Heart right ventricle (tissue), 16 donors: ENCODE measurements at regions not wholly inside any gene's neighbourhood (a gene's known extent, or its start where the extent isn't known, plus 50 kb on each side); places are given as distances from the start of the nearest gene placed in this dataset.
"Not testable (repeated sequence)": the region's sequence is repeated elsewhere in the genome, so short reads cannot be mapped to it uniquely, and the experiment has no call there.

ENCODE experiments used
- ATAC-seq, 8 donors: fragments of 200-7000 bp; cut with Tn5 transposase; one replicate each; pipeline ENCODE4 v1.9.1; 2020; ENCODE audit warnings: mild to moderate bottlenecking in 8 of 8, moderate library complexity in 8 of 8, moderate number of reproducible peaks in 1 of 8
- DNase-seq, 2 donors: peaks; one replicate each; pipeline ENCODE4 v3.0.0-alpha.2; 2020
- H3K27ac ChIP-seq, 10 donors: fragments of 200-600 bp; sonication (generic) in 2 of 10; one replicate each; pipeline versions ENCODE4 v1.5.0 to v1.8.0; 2020 to 2022; ENCODE audit warnings: mild to moderate bottlenecking in 3 of 10
- H3K27me3 ChIP-seq, 7 donors: fragments of 200-600 bp; one replicate each; pipeline ENCODE4 v1.8.0; 2021 to 2022; ENCODE audit warnings: mild to moderate bottlenecking in 2 of 7
- H3K36me3 ChIP-seq, 9 donors: fragments of 200-600 bp; sonication (generic) in 1 of 9; one replicate each; pipeline versions ENCODE4 v1.5.0 to v1.8.0; 2020 to 2022; ENCODE audit warnings: mild to moderate bottlenecking in 2 of 9
- H3K4me1 ChIP-seq, 9 donors: fragments of 200-600 bp; sonication (generic) in 1 of 9; one replicate each; pipeline versions ENCODE4 v1.5.0 to v1.8.0; 2020 to 2022; ENCODE audit warnings: mild to moderate bottlenecking in 4 of 9
- H3K4me3 ChIP-seq, 10 donors: fragments of 200-600 bp; sonication (generic) in 2 of 10; one replicate each; pipeline versions ENCODE4 v1.5.0 to v1.8.0; 2020 to 2022; ENCODE audit warnings: mild to moderate bottlenecking in 7 of 10, moderate library complexity in 2 of 10
- H3K9me3 ChIP-seq, 11 donors: fragments of 200-600 bp in 10 of 11; sonication (generic) in 2 of 11; one replicate each; pipeline versions ENCODE4 v1.5.0 to v1.8.0; 2013 to 2022; ENCODE audit warnings: mild to moderate bottlenecking in 2 of 11, control low read depth in 1 of 11, moderate library complexity in 1 of 11
- CTCF ChIP-seq, 9 donors: fragments of 200-600 bp; sonication (generic) in 2 of 9; IDR thresholded peaks; one replicate each; pipeline versions ENCODE4 v1.5.0 to v1.8.0; 2021 to 2022; ENCODE audit warnings: antibody characterized with exemption in 9 of 9, mild to moderate bottlenecking in 5 of 9, moderate library complexity in 1 of 9
- WGBS, 2 donors: extraction: QIAGEN DNeasy Blood & Tissue Kit; methylation state at CpG; one replicate each; pipeline ENCODE4 v1.1.7; 2013; ENCODE audit warnings: inconsistent platforms in 1 of 2; 5-methylcytosine and 5-hydroxymethylcytosine counted together
- intact Hi-C, 10 donors: fragments of 100-400 bp; cut with DNase I; formaldehyde crosslinking; loops; one replicate each; pipeline versions ENCODE4 v1.11.1 to v1.14.2; 2022
- donor health status: Arrhythmogenic right ventricular cardiomyopathy.
- donor health status: ischemic (EF 13 %, LVEDD 7.1; RV severe dilation, severe dysfunction).
- donor health status: healthy with polysubstance abuse.
- donor health status: DM: no; HTN: yes; CAD: no.
- donor health status: DM: no; HTN: no; CAD: no.
- donor health status: ischemic (EF 25% LVEDD 6.9; RV normal size, moderate dysfunction).
- donor health status: ischemic (EF 25% LVEDD 5.7; RV mildly dilated, moderate dysfunction).
- donor health status: healthy.
- donor health status: DM: yes; HTN: yes; CAD: no.
- donor health status: Ischemic cardiomyopathy.
- donor health status: ischemic (EF 35%, LVEDD 5.7; RV mildly dilated, moderate dysfunction).
- donor health status: nonischemic (EF 11% LVEDD 7.7; RV severe dilation, severe dysfunction).
- donor health status: DM: yes; HTN: yes; CAD: no.
- donor health status: PGD.
- donor health status: ischemic (EF 29% LVEDD 5.4; RV normal size, mild dysfunction).
- donor health status: nonischemic (EF 23%, LVEDD 6.1; RV moderate dilation, normal function).

DNA sequence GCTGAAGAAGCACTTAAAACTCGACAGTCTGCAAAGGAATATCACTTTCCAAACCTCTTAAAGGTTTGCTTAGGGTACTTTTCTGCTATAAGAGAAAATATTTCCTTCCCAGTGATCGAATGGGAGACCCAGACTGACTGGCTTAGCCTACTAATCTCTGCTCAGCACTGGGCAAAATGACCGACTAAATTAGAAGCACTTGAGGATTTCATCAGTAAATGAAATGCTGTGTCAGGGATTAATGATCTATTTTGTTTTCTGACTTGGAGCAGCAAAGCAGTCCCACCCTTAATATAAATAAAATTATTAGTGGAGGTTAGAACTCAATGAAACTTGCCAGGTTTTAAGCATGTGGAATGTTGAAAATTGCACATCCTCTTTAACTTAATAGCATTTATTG, 411.6 kb downstream of the NEBL start:
- WGBS, 2 donors: 36 to 56% methylated on average over 3 of the region's 3 CpGs

DNA sequence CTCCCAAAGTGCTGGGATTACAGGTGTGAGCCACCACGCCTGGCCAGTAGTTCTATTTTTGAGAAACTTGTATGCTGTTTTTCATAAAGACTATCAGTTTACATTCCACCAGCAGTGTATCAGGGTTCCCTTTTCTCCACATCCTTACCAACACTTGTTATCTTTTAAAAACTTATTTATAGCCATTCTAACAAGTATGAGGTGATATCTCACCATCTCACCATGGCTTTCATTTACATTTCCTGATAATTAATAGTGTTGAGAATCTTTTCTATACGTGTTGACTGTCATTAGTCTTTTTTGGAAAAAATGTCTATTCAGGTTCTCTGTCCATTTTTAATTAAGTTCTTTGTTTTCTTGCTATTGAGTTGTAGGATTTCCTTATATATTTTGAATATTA, 416.1 kb downstream of the NEBL start:
- Histone ChIP-seq H3K4me3 (no peak overlapping the region), H3K9me3 (peaks cover 0 to 12% (median 0%) of the 10 kb centered on the region in 11 donors), H3K4me1 (no peaks in the 10 kb centered on the region), H3K27ac (no peak overlapping the region), H3K27me3 (no peaks in the 10 kb centered on the region), H3K36me3 (no peaks in the 10 kb centered on the region)
- no peak for TF ChIP-seq CTCF (IDR thresholded peaks at IDR 0.05)
- intact Hi-C loops: no loop called here
- 76 to 78% methylated on average over 2 of the region's 2 CpGs for WGBS, 2 donors
- DNase-seq: no peak
- no peak for ATAC-seq

More for the DNA sequence above, 411.6 kb downstream of the NEBL start:
- ATAC-seq (no peak), DNase-seq (no peak)
- Histone ChIP-seq H3K4me1 (no peaks in the 10 kb centered on the region), H3K27ac (no peak overlapping the region), H3K4me3 (no peak overlapping the region), H3K9me3 (peaks cover 0 to 12% (median 0%) of the 10 kb centered on the region in 11 donors), H3K27me3 (no peaks in the 10 kb centered on the region), H3K36me3 (no peaks in the 10 kb centered on the region)
- no peak for TF ChIP-seq CTCF (IDR thresholded peaks at IDR 0.05)
- intact Hi-C loops: no loop called here

DNA sequence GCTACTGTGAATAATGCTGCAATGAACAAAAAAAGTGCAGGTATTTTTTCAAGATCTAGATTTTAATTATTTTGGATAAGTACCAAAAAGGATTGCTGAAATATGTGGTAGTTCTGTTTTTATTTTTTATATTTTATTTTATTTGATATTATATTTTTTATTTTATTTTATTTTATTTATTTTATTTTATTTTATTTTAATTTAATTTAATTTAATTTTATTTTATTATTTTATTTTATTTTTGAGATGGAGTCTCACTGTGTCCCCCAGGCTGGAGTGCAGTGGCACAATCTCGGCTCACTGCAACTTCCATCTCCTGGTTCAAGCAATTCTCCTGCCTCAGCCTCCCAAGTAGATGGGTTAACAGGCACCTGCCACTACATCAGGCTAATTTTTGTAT, 416.5 kb downstream of the NEBL start:
- H3K36me3 ChIP-seq, DNase-seq, intact Hi-C loops, H3K27ac ChIP-seq, H3K4me3 ChIP-seq, H3K4me1 ChIP-seq, ATAC-seq, H3K27me3 ChIP-seq: not testable (repeated sequence)
- peaks cover 0 to 12% (median 0%) of the 10 kb centered on the region in 11 donors for H3K9me3 ChIP-seq
- 95 to 100% methylated on average over 1 of the region's 1 CpG for WGBS, 2 donors

DNA sequence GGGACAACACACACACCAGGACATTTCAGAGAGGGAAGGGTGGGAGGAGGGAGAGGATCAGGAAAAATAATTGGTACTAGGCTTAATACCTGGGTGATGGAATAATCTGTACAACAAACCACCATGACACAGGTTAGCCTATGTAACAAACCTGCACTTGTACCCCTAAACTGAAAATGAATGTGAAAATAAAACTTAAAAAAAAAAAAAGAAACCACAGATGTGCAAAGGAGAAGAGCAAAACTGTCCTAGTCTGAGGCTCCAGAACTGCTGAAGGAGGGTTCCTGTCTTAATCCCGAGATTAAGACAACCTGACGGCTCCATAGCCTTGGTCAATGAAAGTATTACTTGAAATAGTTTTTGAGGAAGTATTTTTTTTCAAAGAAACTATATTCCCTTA, 423.0 kb downstream of the NEBL start:
- no peaks in the 10 kb centered on the region for H3K4me1 ChIP-seq
- no peak for DNase-seq
- no peaks in the 10 kb centered on the region for H3K27me3 ChIP-seq
- H3K9me3 ChIP-seq: peaks cover 0 to 6% (median 0%) of the 10 kb centered on the region in 11 donors
- no peak for ATAC-seq
- H3K4me3 ChIP-seq: no peak overlapping the region
- intact Hi-C loops: no loop called here
- no peak overlapping the region for H3K27ac ChIP-seq
- WGBS, 2 donors: 88 to 97% methylated on average over 2 of the region's 2 CpGs
- H3K36me3 ChIP-seq: no peaks in the 10 kb centered on the region
- no peak for TF ChIP-seq CTCF (IDR thresholded peaks at IDR 0.05)

GRCh38 chr10:20473023-20473760, 423.9 kb downstream of the NEBL start:
- no peak overlapping the region for H3K4me3 ChIP-seq
- WGBS, 2 donors: 44 to 55% methylated on average over 5 of the region's 5 CpGs
- no peaks in the 10 kb centered on the region for H3K27me3 ChIP-seq
- ATAC-seq (no peak), DNase-seq (no peak)
- peaks cover 0 to 6% (median 0%) of the 10 kb centered on the region in 11 donors for H3K9me3 ChIP-seq
- no peak for TF ChIP-seq CTCF (IDR thresholded peaks at IDR 0.05)
- H3K36me3 ChIP-seq: no peaks in the 10 kb centered on the region
- intact Hi-C loops: no loop called here
- no peaks in the 10 kb centered on the region for H3K4me1 ChIP-seq
- H3K27ac ChIP-seq: no peak overlapping the region
